HUES64 (cell line): ENCODE measurements at regions not wholly inside any gene's neighbourhood (a gene's known extent, or its start where the extent isn't known, plus 50 kb on each side); places are given as distances from the start of the nearest gene placed in this dataset.

Source experiments
- H3K27ac ChIP-seq: 2 replicates; pipeline ENCODE4 v1.7.0; 2013; ENCODE audit warnings: low read depth, low read length, inconsistent platforms
- H3K27me3 ChIP-seq: 2 replicates; pipeline ENCODE4 v1.6.1; 2013; ENCODE audit warnings: mild to moderate bottlenecking, low read length; ENCODE audit not compliant: insufficient read depth
- H3K36me3 ChIP-seq: 2 replicates; pipeline ENCODE4 v1.6.1; 2013; ENCODE audit warnings: mild to moderate bottlenecking, low read length; ENCODE audit not compliant: insufficient read depth
- H3K4me1 ChIP-seq: 2 replicates; pipeline ENCODE4 v1.6.1; 2013; ENCODE audit warnings: mild to moderate bottlenecking, low read length, moderate library complexity; ENCODE audit not compliant: insufficient read depth
- H3K4me3 ChIP-seq: 2 replicates; pipeline ENCODE4 v1.5.1; 2013; ENCODE audit warnings: mild to moderate bottlenecking, low read length, moderate library complexity
- H3K9ac ChIP-seq: 2 replicates; pipeline ENCODE4 v1.6.1; 2013; ENCODE audit warnings: mild to moderate bottlenecking, low read depth, low read length
- H3K9me3 ChIP-seq: 2 replicates; pipeline ENCODE4 v1.6.1; 2013; ENCODE audit warnings: low read depth, low read length; ENCODE audit not compliant: insufficient read depth
- WGBS: fragments of 150-250, 120-280 bp; methylation state at CpG from one replicate; pipeline ENCODE4 v1.1.7; 2013; ENCODE audit warnings: missing lambda C conversion rate; 5-methylcytosine and 5-hydroxymethylcytosine counted together

DNA sequence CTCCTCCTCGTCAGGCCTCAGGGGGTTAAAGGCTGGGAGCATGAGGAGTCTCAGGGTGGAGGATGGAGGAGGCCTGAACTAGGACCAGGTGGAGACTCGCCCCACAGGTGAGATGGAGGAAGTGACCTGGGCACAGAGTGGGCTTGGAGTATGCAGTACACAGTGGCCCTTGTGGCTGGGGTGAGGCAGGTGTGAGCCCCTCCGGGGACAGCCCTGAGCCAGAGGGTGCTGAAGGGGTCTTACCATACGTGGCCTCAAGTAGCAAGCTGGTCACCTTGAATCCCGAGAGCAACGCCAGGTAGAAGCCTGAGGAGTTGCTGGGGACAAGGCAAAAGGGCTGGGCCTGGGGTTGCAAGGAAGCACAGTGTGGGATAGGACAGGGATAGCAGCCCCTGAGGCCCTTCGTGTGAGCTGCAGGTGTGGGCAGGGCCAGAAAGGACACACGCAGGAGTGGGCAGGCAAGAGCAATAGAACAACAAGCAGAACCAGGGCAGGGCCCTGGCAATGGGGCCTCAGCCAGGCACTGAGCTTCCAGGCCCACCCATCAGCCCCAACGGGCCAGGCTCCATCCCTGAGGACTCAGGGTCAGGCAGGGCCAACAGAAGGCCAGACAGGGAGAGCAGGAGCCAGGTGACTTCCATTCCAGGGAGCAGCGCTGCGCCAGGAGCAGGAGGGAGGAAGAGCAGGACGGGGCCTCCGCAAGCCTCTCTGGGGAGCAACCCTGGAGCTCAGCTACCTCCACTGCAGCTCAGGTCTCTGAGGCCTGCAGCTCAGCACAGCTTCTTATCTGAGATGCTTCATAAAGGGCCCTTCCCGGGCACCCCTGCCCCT lies 64.2 kb upstream of the TNRC6C start:
- H3K9ac ChIP-seq = no peak overlapping the region
- H3K27me3 ChIP-seq = no peaks in the 10 kb centered on the region
- no peak overlapping the region for H3K27ac ChIP-seq
- 91% methylated on average over 13 of the region's 14 CpGs for WGBS
- H3K36me3 ChIP-seq = no peaks in the 10 kb centered on the region
- H3K4me3 ChIP-seq = no peak overlapping the region
- H3K4me1 ChIP-seq = peaks cover 2% of the 10 kb centered on the region; the same call in 1 of the 2 replicates
- no peaks in the 10 kb centered on the region for H3K9me3 ChIP-seq

GRCh38 chr17:77897741-77898301 lies 60.7 kb upstream of the TNRC6C start:
- H3K9me3 ChIP-seq = no peaks in the 10 kb centered on the region
- H3K36me3 ChIP-seq = no peaks in the 10 kb centered on the region
- 93% methylated on average over 6 of the region's 6 CpGs for WGBS
- no peaks in the 10 kb centered on the region for H3K4me1 ChIP-seq
- H3K27ac ChIP-seq = no peak overlapping the region
- no peaks in the 10 kb centered on the region for H3K27me3 ChIP-seq
- no peak overlapping the region for H3K9ac ChIP-seq
- H3K4me3 ChIP-seq = no peak overlapping the region

GRCh38 chr17:77898521-77899434 lies 59.7 kb upstream of the TNRC6C start:
- Histone ChIP-seq H3K4me3 (no peak overlapping the region), H3K9me3 (no peaks in the 10 kb centered on the region), H3K27ac (no peak overlapping the region), H3K4me1 (no peaks in the 10 kb centered on the region), H3K9ac (no peak overlapping the region), H3K27me3 (no peaks in the 10 kb centered on the region), H3K36me3 (no peaks in the 10 kb centered on the region)
- 93% methylated on average over 18 of the region's 18 CpGs for WGBS

- Histone ChIP-seq H3K9ac (no peak overlapping the region), H3K9me3 (no peaks in the 10 kb centered on the region), H3K4me3 (no peak overlapping the region), H3K27ac (no peak overlapping the region), H3K36me3 (no peaks in the 10 kb centered on the region), H3K27me3 (no peaks in the 10 kb centered on the region), H3K4me1 (no peaks in the 10 kb centered on the region)
- 90% methylated on average over 7 of the region's 7 CpGs for WGBS
Observed at GRCh38 chr17:77899498-77899897, 59.0 kb upstream of the TNRC6C start.

- WGBS = 94% methylated on average over 2 of the region's 2 CpGs
- no peaks in the 10 kb centered on the region for H3K4me1 ChIP-seq
- no peaks in the 10 kb centered on the region for H3K27me3 ChIP-seq
- H3K36me3 ChIP-seq = no peaks in the 10 kb centered on the region
- no peaks in the 10 kb centered on the region for H3K9me3 ChIP-seq
- no peak overlapping the region for H3K4me3 ChIP-seq
- H3K27ac ChIP-seq = no peak overlapping the region
- no peak overlapping the region for H3K9ac ChIP-seq
Observed at GRCh38 chr17:77901481-77901880, 57.0 kb upstream of the TNRC6C start.

- H3K36me3 ChIP-seq = no peaks in the 10 kb centered on the region
- H3K9me3 ChIP-seq = no peaks in the 10 kb centered on the region
- H3K4me1 ChIP-seq = no peaks in the 10 kb centered on the region
- 95% methylated on average over 11 of the region's 14 CpGs for WGBS
- H3K9ac ChIP-seq = no peak overlapping the region
- H3K27me3 ChIP-seq = no peaks in the 10 kb centered on the region
- H3K4me3 ChIP-seq = no peak overlapping the region
- no peak overlapping the region for H3K27ac ChIP-seq
Observed at GRCh38 chr17:77905266-77905665, 53.2 kb upstream of the TNRC6C start.

GRCh38 chr17:77905766-77906165 lies 52.7 kb upstream of the TNRC6C start:
- 92% methylated on average over 9 of the region's 9 CpGs for WGBS

DNA sequence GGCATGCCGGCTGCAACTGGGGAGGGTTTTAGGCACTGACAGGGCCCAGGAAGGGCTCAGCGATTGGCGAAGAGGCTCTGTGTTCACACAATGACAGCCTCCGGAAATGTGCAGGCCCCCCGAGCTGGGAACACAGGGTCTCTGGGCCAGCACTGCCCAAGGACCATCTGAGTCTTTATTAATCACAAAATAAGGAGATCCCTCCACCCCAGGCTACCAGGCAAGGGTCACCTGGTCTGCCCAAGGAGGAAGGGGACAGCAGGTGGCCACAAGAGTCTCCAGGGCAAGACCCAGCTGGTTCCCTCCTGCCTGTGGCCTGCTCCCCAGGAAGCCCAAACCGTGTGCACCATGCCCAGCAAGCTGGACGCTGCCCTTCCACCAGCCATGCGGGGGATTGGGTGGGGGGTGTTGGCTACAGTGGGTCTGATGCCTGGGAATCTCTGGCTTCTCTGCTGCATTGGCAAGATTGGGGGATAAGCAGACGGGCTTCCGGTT lies 52.1 kb upstream of the TNRC6C start:
- Histone ChIP-seq H3K9me3 (no peaks in the 10 kb centered on the region), H3K4me3 (no peak overlapping the region), H3K27me3 (no peaks in the 10 kb centered on the region), H3K9ac (no peak overlapping the region), H3K36me3 (no peaks in the 10 kb centered on the region), H3K4me1 (no peaks in the 10 kb centered on the region), H3K27ac (no peak overlapping the region)
- WGBS = 86% methylated on average over 10 of the region's 10 CpGs

More at GRCh38 chr17:77905766-77906165, 52.7 kb upstream of the TNRC6C start:
- Histone ChIP-seq H3K36me3 (no peaks in the 10 kb centered on the region), H3K9ac (no peak overlapping the region), H3K9me3 (no peaks in the 10 kb centered on the region), H3K27me3 (no peaks in the 10 kb centered on the region), H3K4me1 (no peaks in the 10 kb centered on the region), H3K27ac (no peak overlapping the region), H3K4me3 (no peak overlapping the region)

GRCh38 chr17:77907497-77908461 lies 50.7 kb upstream of the TNRC6C start:
- H3K27me3 ChIP-seq = no peaks in the 10 kb centered on the region
- H3K4me1 ChIP-seq = no peaks in the 10 kb centered on the region
- no peak overlapping the region for H3K27ac ChIP-seq
- no peaks in the 10 kb centered on the region for H3K36me3 ChIP-seq
- WGBS = 86% methylated on average over 23 of the region's 23 CpGs
- H3K4me3 ChIP-seq = no peak overlapping the region
- H3K9me3 ChIP-seq = no peaks in the 10 kb centered on the region
- H3K9ac ChIP-seq = no peak overlapping the region

- Histone ChIP-seq H3K9ac (no peak overlapping the region), H3K27ac (no peak overlapping the region), H3K4me1 (no peaks in the 10 kb centered on the region), H3K9me3 (no peaks in the 10 kb centered on the region), H3K4me3 (no peak overlapping the region), H3K36me3 (no peaks in the 10 kb centered on the region), H3K27me3 (no peaks in the 10 kb centered on the region)
- 97% methylated on average over 3 of the region's 4 CpGs for WGBS
Observed at GRCh38 chr17:77908501-77908900, 50.0 kb upstream of the TNRC6C start.
